ENCODE measurements at regions not wholly inside any gene's neighbourhood (a gene's known extent, or its start where the extent isn't known, plus 50 kb on each side); places are given as distances from the start of the nearest gene placed in this dataset.

DNA sequence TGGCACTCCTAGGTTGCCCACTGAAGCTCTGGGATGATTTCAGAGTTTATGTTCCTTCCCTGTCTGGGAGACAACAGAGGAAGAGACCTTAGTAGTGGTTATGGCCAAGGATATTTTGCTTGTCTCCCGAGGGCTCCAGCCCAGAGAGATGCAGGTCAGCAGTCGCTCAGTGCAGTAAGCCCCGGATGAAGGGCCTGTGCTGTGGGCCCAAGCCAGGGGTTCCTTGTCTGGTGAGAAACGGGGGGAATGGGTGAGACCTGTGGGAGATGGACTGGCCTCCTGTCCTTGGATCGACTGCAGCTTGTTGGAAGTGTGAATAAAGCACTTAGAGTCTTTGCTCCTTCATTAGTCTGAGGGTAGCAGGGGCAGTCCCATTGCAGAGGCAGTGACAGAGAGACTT is 260.7 kb upstream of the RIOK2 start:
- H3K18ac ChIP-seq (ENCODE audit: low read depth, low read length) = no peak overlapping the region
- CTCF ChIA-PET = no interaction called here
- TF ChIP-seq CHD1 (IDR thresholded peaks at IDR 0.05; ENCODE audit: low read depth, low read length) (no peak), RCOR1 (IDR thresholded peaks at IDR 0.05; ENCODE audit: insufficient replicate concordance, low read length) (no peak)

More for the DNA sequence above, 260.7 kb upstream of the RIOK2 start:
- no TSS peak for BruUV-seq (replicated peaks)
- Histone ChIP-seq H3K79me1 (ENCODE audit: low read depth in 1 of 2, low read length in 2 of 2) (no peaks in the 10 kb centered on the region), H3K27me3 (ENCODE audit: control insufficient read depth, insufficient read depth, low read length) (no peaks in the 10 kb centered on the region; the same call in 1 of the 2 replicates), H2BK15ac (ENCODE audit: low read depth, low read length) (no peak overlapping the region), H3K9me1 (ENCODE audit: insufficient read depth, low read length) (no peaks in the 10 kb centered on the region), H2BK5ac (ENCODE audit: low read depth, low read length, poor library complexity, severe bottlenecking) (no peak overlapping the region), H3K14ac (replicated peaks; ENCODE audit: low read depth, low read length) (no peak overlapping the region), H3K4me3 (ENCODE audit: insufficient read depth, low read depth, low read length) (no peak overlapping the region), H3K9me3 (ENCODE audit: control insufficient read depth, insufficient read depth, low read length) (peaks cover 6% of the 10 kb centered on the region), H3K9ac (ENCODE audit: low read depth, low read length) (no peak overlapping the region), H3K4ac (ENCODE audit: low read depth, low read length) (no peak overlapping the region), H4K8ac (ENCODE audit: low read depth in 2 of 2, low read length in 2 of 2) (no peak overlapping the region), H3K4me2 (ENCODE audit: low read depth, low read length) (no peak overlapping the region), H4K91ac (ENCODE audit: insufficient read depth, low read depth, low read length) (no peak overlapping the region), H4K20me1 (ENCODE audit: insufficient read depth, low read length) (no peaks in the 10 kb centered on the region), H3K27ac (ENCODE audit: insufficient read depth, low read length) (no peak overlapping the region), H2BK120ac (ENCODE audit: low read depth, low read length) (no peak overlapping the region), H4K5ac (ENCODE audit: low read depth, low read length) (no peak overlapping the region), H2AFZ (replicated peaks; ENCODE audit: low read length, poor library complexity) (no peak overlapping the region), H2AK9ac (replicated peaks; ENCODE audit: low read depth, low read length, poor library complexity) (no peak overlapping the region), H3K23ac (ENCODE audit: low read depth, low read length) (no peak overlapping the region), H3K4me1 (ENCODE audit: control insufficient read depth, insufficient read depth, low read length) (no peaks in the 10 kb centered on the region), H3K56ac (ENCODE audit: extremely low read depth, insufficient read depth, low read length) (no peak overlapping the region), H3K36me3 (ENCODE audit: control insufficient read depth, insufficient read depth, low read length) (no peaks in the 10 kb centered on the region), H2AK5ac (ENCODE audit: low read depth, low read length) (no peak overlapping the region), H2BK20ac (ENCODE audit: low read depth, low read length) (no peak overlapping the region)
- dilution Hi-C loops (cut with HindIII; ENCODE audit: low sequenced_read_pairs, unreplicated experiment) (no loop called here), in situ Hi-C loops (cut with MboI; ENCODE audit: low sequenced_read_pairs) (no loop called here), intact Hi-C loops (cut with micrococcal nuclease) (no loop called here)
- DNase-seq = no peak
- no peak for ATAC-seq (ENCODE audit: low read depth)
- POLR2A ChIA-PET (ENCODE audit: unreplicated experiment) = no interaction called here
- no CpG with 5 or more reads among the region's 5 CpGs for WGBS, 2 experiments (ENCODE audit: extremely low coverage in 2 of 2, insufficient read length in 1 of 2)
